ENCODE measurements at regions not wholly inside any gene's neighbourhood (a gene's known extent, or its start where the extent isn't known, plus 50 kb on each side); places are given as distances from the start of the nearest gene placed in this dataset.

DNA sequence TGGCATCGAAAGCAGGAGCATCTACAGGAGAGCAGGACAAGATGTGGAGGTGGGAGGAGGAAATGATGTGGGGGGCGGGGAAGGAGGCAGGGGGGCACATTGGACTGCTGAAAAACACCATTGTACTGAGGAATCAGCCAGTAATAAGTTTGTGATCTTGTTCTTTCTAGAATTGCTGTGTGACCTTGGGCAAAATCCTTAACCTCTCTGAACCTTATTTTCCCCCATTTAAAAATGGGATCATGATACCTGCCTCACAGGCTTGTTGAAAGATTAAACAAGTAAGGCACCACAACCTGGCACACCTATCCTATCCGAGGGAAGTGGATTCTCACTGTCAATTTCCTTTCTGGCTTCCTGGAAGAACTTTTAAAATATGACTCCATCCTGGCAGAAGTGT is 56.9 kb upstream of the ARRDC4 start:
- Histone ChIP-seq H3K4me3 (ENCODE audit: low read length) (no peak overlapping the region), H3K9me3 (replicated peaks; ENCODE audit: insufficient read depth, low read length) (no peaks in the 10 kb centered on the region), H3K4me2 (ENCODE audit: low read depth, low read length) (peak overlapping the region; percentile 39; the same call in 1 of the 2 replicates), H3K79me2 (ENCODE audit: low read length) (no peaks in the 10 kb centered on the region), H3F3A (ENCODE audit: insufficient read depth, low read length) (peaks cover 3% of the 10 kb centered on the region; the same call in 1 of the 2 replicates), H3K27me3 (replicated peaks; ENCODE audit: insufficient read depth, low read length) (no peaks in the 10 kb centered on the region), H2AFZ (ENCODE audit: low read length) (no peak overlapping the region), H3K36me3 (replicated peaks; ENCODE audit: insufficient read depth, low read length) (no peaks in the 10 kb centered on the region), H4K20me1 (ENCODE audit: insufficient read depth, low read length) (no peaks in the 10 kb centered on the region), H3K4me1 (ENCODE audit: low read length) (peaks cover 21% of the 10 kb centered on the region), H3K9ac (ENCODE audit: low read length) (no peak overlapping the region), H3K9me2 (replicated peaks; ENCODE audit: insufficient read depth, low read length) (no peaks in the 10 kb centered on the region), H3K27ac (ENCODE audit: low read length) (no peak overlapping the region)
- DNase-seq, result no peak
- TF ChIP-seq, protein P1, sequence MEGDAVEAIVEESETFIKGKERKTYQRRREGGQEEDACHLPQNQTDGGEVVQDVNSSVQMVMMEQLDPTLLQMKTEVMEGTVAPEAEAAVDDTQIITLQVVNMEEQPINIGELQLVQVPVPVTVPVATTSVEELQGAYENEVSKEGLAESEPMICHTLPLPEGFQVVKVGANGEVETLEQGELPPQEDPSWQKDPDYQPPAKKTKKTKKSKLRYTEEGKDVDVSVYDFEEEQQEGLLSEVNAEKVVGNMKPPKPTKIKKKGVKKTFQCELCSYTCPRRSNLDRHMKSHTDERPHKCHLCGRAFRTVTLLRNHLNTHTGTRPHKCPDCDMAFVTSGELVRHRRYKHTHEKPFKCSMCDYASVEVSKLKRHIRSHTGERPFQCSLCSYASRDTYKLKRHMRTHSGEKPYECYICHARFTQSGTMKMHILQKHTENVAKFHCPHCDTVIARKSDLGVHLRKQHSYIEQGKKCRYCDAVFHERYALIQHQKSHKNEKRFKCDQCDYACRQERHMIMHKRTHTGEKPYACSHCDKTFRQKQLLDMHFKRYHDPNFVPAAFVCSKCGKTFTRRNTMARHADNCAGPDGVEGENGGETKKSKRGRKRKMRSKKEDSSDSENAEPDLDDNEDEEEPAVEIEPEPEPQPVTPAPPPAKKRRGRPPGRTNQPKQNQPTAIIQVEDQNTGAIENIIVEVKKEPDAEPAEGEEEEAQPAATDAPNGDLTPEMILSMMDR (IDR thresholded peaks at IDR 0.05; ENCODE audit: low read length), result no peak
- no peak for TF ChIP-seq EZH2phosphoT487 (IDR thresholded peaks at IDR 0.05; ENCODE audit: low read length)
- no peak for TF ChIP-seq EZH2 (optimal IDR thresholded peaks at IDR 0.05; ENCODE audit: low read depth, low read length)

DNA sequence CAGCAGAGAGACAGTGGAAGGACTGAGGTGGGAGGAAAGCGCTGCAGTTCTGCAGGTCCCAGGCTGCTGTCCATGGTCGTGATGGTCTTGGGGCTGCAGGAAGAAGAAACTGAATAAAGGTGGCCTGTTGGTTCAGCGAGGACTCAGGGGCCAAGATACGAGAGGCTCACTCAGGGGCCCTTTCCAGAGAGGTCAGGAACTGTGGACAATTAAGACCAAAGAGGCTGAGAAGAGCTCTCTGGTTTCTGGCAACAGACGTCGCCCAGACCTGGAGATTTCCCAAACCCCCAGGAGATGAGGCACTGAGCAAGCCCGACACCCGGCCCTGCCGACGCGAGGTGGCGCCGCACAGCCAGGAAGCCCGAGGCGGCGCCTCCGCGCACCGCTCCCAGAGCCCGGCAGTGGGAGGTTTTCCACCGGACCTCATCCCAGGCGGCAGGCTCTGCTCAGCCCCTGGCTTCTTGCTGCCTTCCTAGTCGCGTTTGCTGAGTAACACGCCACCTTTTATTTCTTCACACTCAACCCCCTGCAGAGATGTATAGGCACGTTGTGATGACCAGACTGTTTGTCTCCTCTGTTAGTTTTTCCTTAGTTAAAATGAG is 56.4 kb upstream of the ARRDC4 start:
- no peak overlapping the region; the same call in 1 of the 2 replicates for H3K9ac ChIP-seq (ENCODE audit: low read length)
- no peaks in the 10 kb centered on the region for H3K36me3 ChIP-seq (replicated peaks; ENCODE audit: insufficient read depth, low read length)
- H3K27me3 ChIP-seq (replicated peaks; ENCODE audit: insufficient read depth, low read length), result no peaks in the 10 kb centered on the region
- H3K4me2 ChIP-seq (ENCODE audit: low read depth, low read length), result peak overlapping the region; percentile 39
- H3K9me3 ChIP-seq (replicated peaks; ENCODE audit: insufficient read depth, low read length), result no peaks in the 10 kb centered on the region
- peaks cover 21% of the 10 kb centered on the region for H3K4me1 ChIP-seq (ENCODE audit: low read length)
- peak overlapping the region; percentile 22 for H3K4me3 ChIP-seq (ENCODE audit: low read length)
- no peaks in the 10 kb centered on the region for H3K9me2 ChIP-seq (replicated peaks; ENCODE audit: insufficient read depth, low read length)
- no peaks in the 10 kb centered on the region for H3K79me2 ChIP-seq (ENCODE audit: low read length)
- DNase-seq, result peak; percentile 37
- peak overlapping the region; percentile 14 for H2AFZ ChIP-seq (ENCODE audit: low read length)
- H3F3A ChIP-seq (ENCODE audit: insufficient read depth, low read length), result peaks cover 3% of the 10 kb centered on the region; the same call in 1 of the 2 replicates
- H3K27ac ChIP-seq (ENCODE audit: low read length), result no peak overlapping the region
- TF ChIP-seq EZH2 (optimal IDR thresholded peaks at IDR 0.05; ENCODE audit: low read depth, low read length), result no peak
- TF ChIP-seq, protein P1 (IDR thresholded peaks at IDR 0.05; ENCODE audit: low read length), result peak; percentile 64
- TF ChIP-seq EZH2phosphoT487 (IDR thresholded peaks at IDR 0.05; ENCODE audit: low read length), result no peak
- no peaks in the 10 kb centered on the region for H4K20me1 ChIP-seq (ENCODE audit: insufficient read depth, low read length)

DNA sequence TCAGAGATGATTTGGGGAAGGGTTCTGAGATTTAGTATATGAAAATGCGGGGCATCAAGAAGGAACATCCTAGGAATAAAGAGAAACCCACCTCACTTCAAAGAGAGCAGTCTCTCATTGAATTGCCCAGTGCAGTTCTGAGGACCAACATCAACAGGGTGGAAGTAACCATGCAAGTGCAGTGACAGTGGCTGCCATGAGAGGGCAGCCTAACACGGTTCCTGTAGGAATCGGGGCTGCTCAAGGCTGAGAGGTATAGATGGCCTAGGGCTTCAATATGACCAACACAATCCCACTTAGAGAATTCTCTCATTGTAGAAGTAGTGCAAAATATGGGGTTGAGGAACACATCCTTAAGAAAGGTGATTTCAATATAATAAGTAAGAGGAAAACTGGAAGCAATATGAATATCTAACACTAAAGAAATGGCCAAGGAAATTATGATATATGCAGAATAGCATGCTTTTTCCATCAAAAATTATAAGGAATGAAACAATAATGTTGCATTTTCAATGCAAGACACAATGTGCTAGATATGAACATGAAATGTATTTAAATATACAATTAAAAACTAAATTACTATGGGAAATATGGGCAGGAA is 51.1 kb upstream of the ARRDC4 start:
- Histone ChIP-seq H3K4me3 (ENCODE audit: low read length) (no peak overlapping the region), H3K27me3 (replicated peaks; ENCODE audit: insufficient read depth, low read length) (no peaks in the 10 kb centered on the region), H3K27ac (ENCODE audit: low read length) (no peak overlapping the region), H4K20me1 (ENCODE audit: insufficient read depth, low read length) (no peaks in the 10 kb centered on the region), H3K79me2 (ENCODE audit: low read length) (no peaks in the 10 kb centered on the region), H3K9ac (ENCODE audit: low read length) (no peak overlapping the region), H3K4me1 (ENCODE audit: low read length) (no peaks in the 10 kb centered on the region), H3K9me2 (replicated peaks; ENCODE audit: insufficient read depth, low read length) (no peaks in the 10 kb centered on the region), H3K36me3 (replicated peaks; ENCODE audit: insufficient read depth, low read length) (no peaks in the 10 kb centered on the region), H3F3A (ENCODE audit: insufficient read depth, low read length) (no peaks in the 10 kb centered on the region), H3K9me3 (replicated peaks; ENCODE audit: insufficient read depth, low read length) (no peaks in the 10 kb centered on the region), H2AFZ (ENCODE audit: low read length) (no peak overlapping the region), H3K4me2 (ENCODE audit: low read depth, low read length) (no peak overlapping the region)
- peak; percentile 67 for DNase-seq
- TF ChIP-seq, protein P1 (IDR thresholded peaks at IDR 0.05; ENCODE audit: low read length), result peak; percentile 95
- TF ChIP-seq EZH2 (optimal IDR thresholded peaks at IDR 0.05; ENCODE audit: low read depth, low read length), result no peak
- no peak for TF ChIP-seq EZH2phosphoT487 (IDR thresholded peaks at IDR 0.05; ENCODE audit: low read length)

Data from MM.1S (cell line).